ENCODE measurements at regions not wholly inside any gene's neighbourhood (a gene's known extent, or its start where the extent isn't known, plus 50 kb on each side); places are given as distances from the start of the nearest gene placed in this dataset.

- CTCF ChIA-PET, result no interaction called here
- Mint-ChIP-seq H3K4me3 (no peak overlapping the region), H3K4me1 (ENCODE audit: low read depth) (no peaks in the 10 kb centered on the region), H3K36me3 (ENCODE audit: low read depth) (no peaks in the 10 kb centered on the region), H3K27ac (no peak overlapping the region), H3K27me3 (peaks cover 12% of the 10 kb centered on the region), H3K9me3 (no peaks in the 10 kb centered on the region)
- no peak for ATAC-seq (ENCODE audit: poor library complexity)
- intact Hi-C loops (cut with DNase I, micrococcal nuclease), result no loop called here
- TF ChIP-seq, protein P1, sequence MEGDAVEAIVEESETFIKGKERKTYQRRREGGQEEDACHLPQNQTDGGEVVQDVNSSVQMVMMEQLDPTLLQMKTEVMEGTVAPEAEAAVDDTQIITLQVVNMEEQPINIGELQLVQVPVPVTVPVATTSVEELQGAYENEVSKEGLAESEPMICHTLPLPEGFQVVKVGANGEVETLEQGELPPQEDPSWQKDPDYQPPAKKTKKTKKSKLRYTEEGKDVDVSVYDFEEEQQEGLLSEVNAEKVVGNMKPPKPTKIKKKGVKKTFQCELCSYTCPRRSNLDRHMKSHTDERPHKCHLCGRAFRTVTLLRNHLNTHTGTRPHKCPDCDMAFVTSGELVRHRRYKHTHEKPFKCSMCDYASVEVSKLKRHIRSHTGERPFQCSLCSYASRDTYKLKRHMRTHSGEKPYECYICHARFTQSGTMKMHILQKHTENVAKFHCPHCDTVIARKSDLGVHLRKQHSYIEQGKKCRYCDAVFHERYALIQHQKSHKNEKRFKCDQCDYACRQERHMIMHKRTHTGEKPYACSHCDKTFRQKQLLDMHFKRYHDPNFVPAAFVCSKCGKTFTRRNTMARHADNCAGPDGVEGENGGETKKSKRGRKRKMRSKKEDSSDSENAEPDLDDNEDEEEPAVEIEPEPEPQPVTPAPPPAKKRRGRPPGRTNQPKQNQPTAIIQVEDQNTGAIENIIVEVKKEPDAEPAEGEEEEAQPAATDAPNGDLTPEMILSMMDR (IDR thresholded peaks at IDR 0.05), result no peak
- no peaks in the 10 kb centered on the region for H3K27me3 ChIP-seq (ENCODE audit: control insufficient read depth in 1 of 2, insufficient read depth in 2 of 2, low read length in 2 of 2)
- H3K27ac ChIP-seq (ENCODE audit: low read depth in 1 of 2, low read length in 2 of 2), result no peak overlapping the region
- H3K9me3 ChIP-seq (ENCODE audit: control insufficient read depth in 1 of 2, insufficient read depth in 1 of 2, low read length in 2 of 2), result no peaks in the 10 kb centered on the region
- H3K36me3 ChIP-seq (ENCODE audit: insufficient read depth, low read length), result no peaks in the 10 kb centered on the region
- no peaks in the 10 kb centered on the region for H3K4me1 ChIP-seq (ENCODE audit: insufficient read depth, low read length)
- POLR2A ChIA-PET, result no interaction called here
- no peak for DNase-seq
- H3K4me3 ChIP-seq (ENCODE audit: low read length), result no peak overlapping the region
Measured at GRCh38 chr6:147735924-147736323, 227.4 kb downstream of the SAMD5 start.

DNA sequence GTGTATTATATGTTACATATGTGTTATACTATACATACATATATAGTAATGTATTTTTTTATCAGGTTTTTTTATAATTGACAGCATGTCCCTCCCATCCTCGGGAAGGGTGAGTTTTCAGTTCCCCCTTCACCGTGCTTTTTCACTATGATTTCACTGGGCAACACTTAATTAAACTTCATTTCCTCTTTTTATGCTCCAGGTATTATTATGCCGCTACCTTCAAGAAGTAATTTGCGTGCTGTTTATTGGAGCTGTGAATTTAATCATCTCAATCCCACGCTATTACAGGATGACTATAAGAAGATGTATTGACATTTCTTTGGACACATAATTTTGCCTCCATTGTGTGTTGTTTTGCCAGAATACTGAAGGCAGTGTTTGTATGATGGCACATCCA lies 228.6 kb downstream of the SAMD5 start:
- Histone ChIP-seq H3K4me1 (ENCODE audit: insufficient read depth, low read length) (no peaks in the 10 kb centered on the region), H3K4me3 (ENCODE audit: low read length) (no peak overlapping the region), H3K36me3 (ENCODE audit: insufficient read depth, low read length) (no peaks in the 10 kb centered on the region), H3K27me3 (ENCODE audit: control insufficient read depth in 1 of 2, insufficient read depth in 2 of 2, low read length in 2 of 2) (no peaks in the 10 kb centered on the region), H3K27ac (ENCODE audit: low read depth in 1 of 2, low read length in 2 of 2) (no peak overlapping the region), H3K9me3 (ENCODE audit: control insufficient read depth in 1 of 2, insufficient read depth in 1 of 2, low read length in 2 of 2) (no peaks in the 10 kb centered on the region)
- no peak overlapping the region for H3K4me3 Mint-ChIP-seq
- ChIA-PET CTCF (no interaction called here), POLR2A (no interaction called here)
- H3K36me3 Mint-ChIP-seq (ENCODE audit: low read depth), result no peaks in the 10 kb centered on the region
- TF ChIP-seq, protein P1 (IDR thresholded peaks at IDR 0.05), result no peak
- DNase-seq (no peak), ATAC-seq (ENCODE audit: poor library complexity) (no peak)
- peaks cover 12% of the 10 kb centered on the region for H3K27me3 Mint-ChIP-seq
- H3K9me3 Mint-ChIP-seq, result no peaks in the 10 kb centered on the region
- intact Hi-C loops (cut with DNase I, micrococcal nuclease), result no loop called here
- H3K27ac Mint-ChIP-seq, result no peak overlapping the region
- H3K4me1 Mint-ChIP-seq (ENCODE audit: low read depth), result no peaks in the 10 kb centered on the region

GRCh38 chr6:147738099-147738498 lies 229.6 kb downstream of the SAMD5 start:
- no peak for ATAC-seq (ENCODE audit: poor library complexity)
- no peak overlapping the region for H3K27ac ChIP-seq (ENCODE audit: low read depth in 1 of 2, low read length in 2 of 2)
- no peaks in the 10 kb centered on the region for H3K36me3 Mint-ChIP-seq (ENCODE audit: low read depth)
- no peaks in the 10 kb centered on the region for H3K27me3 ChIP-seq (ENCODE audit: control insufficient read depth in 1 of 2, insufficient read depth in 2 of 2, low read length in 2 of 2)
- H3K4me1 ChIP-seq (ENCODE audit: insufficient read depth, low read length), result no peaks in the 10 kb centered on the region
- ChIA-PET POLR2A (no interaction called here), CTCF (no interaction called here)
- no peaks in the 10 kb centered on the region for H3K4me1 Mint-ChIP-seq (ENCODE audit: low read depth)
- H3K36me3 ChIP-seq (ENCODE audit: insufficient read depth, low read length), result no peaks in the 10 kb centered on the region
- intact Hi-C loops (cut with DNase I, micrococcal nuclease), result no loop called here
- no peak overlapping the region for H3K4me3 ChIP-seq (ENCODE audit: low read length)
- no peak for DNase-seq
- no peaks in the 10 kb centered on the region for H3K9me3 ChIP-seq (ENCODE audit: control insufficient read depth in 1 of 2, insufficient read depth in 1 of 2, low read length in 2 of 2)
- H3K27me3 Mint-ChIP-seq, result peaks cover 12% of the 10 kb centered on the region
- TF ChIP-seq, protein P1 (IDR thresholded peaks at IDR 0.05), result no peak
- no peak overlapping the region for H3K27ac Mint-ChIP-seq
- no peak overlapping the region for H3K4me3 Mint-ChIP-seq
- no peaks in the 10 kb centered on the region for H3K9me3 Mint-ChIP-seq

All from CD4-positive, alpha-beta T cell (primary cell).